Fibroblast of skin of left quadriceps (primary cell): ENCODE measurements at regions not wholly inside any gene's neighbourhood (a gene's known extent, or its start where the extent isn't known, plus 50 kb on each side); places are given as distances from the start of the nearest gene placed in this dataset.
"Not testable (repeated sequence)": the region's sequence is repeated elsewhere in the genome, so short reads cannot be mapped to it uniquely, and the experiment has no call there.

Experiments used
- DNase-seq, 2 experiments: peaks; one replicate each; pipeline ENCODE4 v3.0.0-alpha.2; 2013; ENCODE audit warnings: low read depth in 2 of 2

DNA sequence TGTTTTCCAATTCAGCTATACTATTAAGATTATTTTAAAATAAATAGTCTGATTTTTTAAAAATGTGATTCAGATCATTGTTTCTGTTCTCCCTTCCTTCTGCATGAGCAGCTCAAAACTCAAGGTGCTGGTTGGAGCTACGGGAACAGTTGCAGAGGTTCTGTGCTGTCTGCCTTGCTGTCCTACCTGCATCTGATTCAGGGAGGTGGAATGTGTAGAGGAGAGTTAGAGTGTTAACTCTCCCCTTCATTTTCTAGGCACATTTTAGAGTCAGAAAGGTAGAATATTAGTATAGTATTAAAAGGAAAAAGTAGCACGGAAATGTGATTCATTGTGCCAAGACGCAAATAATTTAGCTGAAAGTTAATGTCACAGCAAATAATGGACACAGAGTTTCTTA, 188.1 kb upstream of the SLC35B3 start:
- DNase-seq = no peak

DNA sequence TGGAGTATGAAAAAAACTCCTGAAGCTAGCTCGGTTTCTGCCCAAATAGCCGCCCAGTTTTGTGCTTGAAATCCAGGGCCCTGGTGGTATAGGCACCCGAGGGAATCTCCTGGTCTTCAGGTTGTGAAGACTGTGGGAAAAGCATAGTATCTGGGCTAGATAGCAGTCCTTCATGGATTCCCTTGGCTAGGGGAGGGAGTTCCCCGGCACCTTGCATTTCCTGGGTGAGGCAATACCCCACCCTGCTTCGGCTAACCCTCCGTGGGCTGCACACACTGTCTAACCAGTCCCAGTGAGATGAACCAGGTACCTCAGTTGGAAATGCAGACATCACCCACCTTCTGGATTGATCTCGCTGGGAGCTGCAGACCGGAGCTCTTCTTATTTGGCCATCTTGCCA, 184.5 kb upstream of the SLC35B3 start:
- no peak for DNase-seq

DNA sequence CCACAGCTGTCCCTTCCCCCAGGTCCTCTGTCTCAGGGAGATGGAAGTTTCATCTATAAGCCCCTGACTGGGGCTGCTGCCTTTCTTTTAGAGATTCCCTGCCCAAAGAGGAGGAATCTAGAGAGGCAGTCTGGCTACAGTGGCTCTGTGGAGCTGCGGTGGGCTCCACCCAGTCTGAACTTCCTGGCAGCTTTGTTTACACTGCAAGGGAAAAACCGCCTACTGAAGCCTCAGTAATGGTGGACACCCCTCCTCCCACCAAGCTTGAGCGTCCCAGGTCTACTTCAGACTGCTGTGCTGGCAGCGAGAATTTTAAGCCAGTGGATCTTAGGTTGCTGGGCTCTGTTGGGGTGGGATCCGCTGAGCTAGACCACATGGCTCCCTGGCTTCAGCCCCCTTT, 184.1 kb upstream of the SLC35B3 start:
- DNase-seq = not testable (repeated sequence)

DNA sequence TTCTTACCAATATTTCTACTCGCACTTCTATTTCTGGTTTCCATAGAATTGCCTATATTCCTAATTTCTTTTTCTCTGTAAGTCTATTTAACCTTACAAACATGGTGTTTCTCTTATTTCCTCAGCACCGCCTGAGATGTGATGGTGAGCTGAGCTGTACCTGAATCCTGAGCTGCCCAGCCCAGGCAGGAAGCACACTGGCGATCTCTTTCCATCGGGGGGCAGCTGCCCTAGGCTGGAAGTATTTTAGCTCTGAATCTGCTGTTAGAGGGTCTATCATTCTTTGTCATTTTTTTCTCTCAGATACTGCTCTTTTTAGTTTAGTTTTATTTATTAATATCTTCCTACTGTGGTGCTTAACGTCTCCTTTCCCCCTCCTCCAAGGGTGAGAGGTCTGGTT, 173.4 kb upstream of the SLC35B3 start:
- no peak for DNase-seq

DNA sequence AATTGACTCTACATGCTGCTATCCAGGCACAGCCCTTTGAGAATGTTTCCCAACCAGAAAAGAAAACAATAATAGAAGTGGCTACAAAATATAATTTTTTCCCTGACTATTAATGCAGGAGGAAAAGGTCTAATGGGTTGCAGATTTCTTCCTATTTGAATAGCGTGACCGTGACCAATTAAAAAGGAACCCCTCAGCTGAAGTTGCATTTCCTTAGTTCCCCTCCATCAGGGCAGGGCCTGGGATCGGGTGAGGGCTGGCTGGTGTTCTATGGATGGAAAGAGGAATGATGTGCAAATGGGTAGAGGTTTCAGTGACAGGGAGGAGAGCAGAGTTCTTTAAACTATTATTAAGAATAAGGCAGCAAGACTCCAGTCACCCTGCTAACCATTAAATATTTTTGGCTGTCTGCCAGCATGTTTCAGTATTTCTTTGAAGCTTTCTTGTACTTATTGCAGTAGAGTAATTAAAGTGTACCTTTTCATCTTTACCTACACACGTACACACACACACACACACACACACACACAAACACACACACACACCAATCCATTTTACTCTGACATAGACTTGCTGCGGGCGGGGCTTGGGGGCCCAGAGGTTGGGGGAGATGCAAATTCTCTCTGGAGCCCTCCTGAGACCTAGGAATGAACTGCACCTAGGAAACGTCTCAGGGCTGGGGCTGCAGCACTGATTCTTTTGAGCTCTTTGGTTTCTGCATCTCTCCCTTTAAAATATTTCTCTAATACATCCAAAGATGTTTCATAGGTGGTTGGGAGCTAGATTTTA, 154.8 kb upstream of the SLC35B3 start:
- DNase-seq = no peak

DNA sequence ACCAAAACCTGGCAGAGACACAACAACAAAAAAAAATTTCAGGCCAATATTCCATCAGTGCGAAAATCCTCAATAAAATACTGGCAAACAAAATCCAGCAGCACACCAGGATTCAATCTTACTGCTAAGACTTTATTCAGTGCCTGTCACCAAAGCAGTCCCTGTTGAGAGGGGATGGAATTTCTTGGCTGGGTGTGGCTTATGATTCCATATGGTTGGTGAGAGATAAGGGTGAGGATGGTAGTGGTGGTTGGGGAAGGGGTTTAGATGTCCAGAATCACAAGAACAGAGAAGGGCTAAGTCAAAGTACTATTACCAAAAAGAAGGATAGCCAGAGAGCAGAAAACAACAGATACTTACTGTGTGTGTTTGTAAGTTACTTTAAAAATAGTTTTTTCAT, 152.8 kb upstream of the SLC35B3 start:
- no peak for DNase-seq

DNA sequence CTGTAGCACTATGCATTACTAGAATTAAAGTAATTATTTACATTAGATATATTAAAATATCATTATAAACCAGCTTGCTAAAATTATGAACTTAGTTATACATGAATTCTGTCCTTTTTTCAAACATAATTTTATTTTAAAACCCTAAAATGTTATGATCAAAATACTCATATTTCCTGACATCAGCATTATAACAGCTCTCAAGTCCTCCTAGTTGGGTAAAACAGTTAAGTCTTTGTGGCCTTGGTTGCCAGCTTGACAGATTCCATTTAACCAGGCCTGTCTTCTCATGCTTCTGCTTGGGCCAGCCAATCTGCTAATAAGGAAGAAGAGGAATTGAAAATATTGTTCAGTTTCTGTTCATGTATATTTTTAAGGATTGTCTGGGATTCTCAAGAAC, 147.9 kb upstream of the SLC35B3 start:
- DNase-seq = no peak

DNA sequence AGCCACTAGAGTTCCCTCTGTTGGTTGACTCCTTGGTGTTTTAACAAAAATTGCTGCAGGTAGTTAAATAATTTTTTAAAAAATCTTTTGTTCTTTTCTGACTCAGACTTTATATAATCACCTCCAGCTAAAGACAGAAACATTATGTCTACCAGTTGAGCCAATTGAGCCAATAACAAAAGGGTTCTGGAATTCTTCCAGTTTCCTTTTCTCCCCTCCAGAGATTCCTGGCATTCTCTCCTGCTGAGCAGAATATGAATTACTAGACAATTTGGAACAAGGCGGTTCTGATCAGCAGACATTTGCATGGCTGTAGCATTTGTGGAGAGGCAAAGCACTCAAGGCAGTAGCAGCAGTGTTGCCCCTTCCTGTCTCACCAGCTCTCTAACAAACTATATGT, 144.0 kb upstream of the SLC35B3 start:
- DNase-seq = no peak

DNA sequence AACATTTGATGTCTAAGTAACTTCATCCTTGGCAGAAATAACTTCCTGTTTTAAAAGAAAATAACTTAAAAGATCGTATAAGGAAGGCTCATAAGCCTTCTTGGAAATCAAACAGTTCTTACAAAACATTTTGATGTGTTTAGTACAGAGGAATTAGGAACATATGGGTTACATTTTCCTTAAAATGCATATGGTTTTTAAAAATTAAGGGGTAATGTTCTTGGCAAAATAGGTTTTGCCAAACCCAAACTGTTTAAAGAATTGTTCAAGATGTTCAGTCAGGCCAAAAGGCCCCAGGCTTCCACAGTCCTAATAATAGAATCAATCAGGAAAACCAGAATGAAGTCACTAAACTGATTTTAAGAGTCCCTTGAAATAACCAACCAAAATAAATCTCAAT, 142.7 kb upstream of the SLC35B3 start:
- DNase-seq = no peak

DNA sequence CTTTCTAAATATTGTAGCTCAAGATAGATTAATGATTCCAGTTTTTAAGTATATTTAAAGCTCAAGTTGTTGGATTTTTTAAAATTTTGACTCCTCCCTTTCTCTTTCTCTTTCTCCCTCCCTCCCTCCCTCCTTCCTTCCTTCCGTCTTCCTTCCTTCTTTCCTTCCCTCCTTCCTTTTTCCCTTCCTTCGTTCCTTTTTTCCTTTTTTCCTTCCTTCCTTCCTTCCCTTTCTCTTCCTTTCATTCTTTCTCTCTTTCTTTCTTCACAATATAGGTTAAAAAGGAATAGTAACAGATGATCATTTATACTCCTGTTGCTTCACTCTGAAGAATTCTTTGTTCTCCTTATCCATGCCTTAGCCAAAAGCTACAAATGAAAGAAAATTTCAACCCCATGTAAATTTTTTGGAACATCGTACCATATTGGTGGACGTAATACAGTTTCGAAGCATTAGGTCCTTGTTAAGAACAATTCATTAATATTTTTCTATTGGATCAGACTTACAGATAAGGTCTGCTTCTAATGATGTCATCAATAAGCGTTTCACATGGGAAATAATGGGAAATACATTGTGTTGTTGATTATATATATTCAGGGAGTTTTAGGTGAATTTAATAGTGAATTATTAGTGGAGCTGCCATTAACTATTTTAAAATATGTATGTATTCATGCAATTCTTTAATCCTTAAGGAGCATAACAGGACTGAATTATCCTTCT, 139.6 kb upstream of the SLC35B3 start:
- no peak for DNase-seq

DNA sequence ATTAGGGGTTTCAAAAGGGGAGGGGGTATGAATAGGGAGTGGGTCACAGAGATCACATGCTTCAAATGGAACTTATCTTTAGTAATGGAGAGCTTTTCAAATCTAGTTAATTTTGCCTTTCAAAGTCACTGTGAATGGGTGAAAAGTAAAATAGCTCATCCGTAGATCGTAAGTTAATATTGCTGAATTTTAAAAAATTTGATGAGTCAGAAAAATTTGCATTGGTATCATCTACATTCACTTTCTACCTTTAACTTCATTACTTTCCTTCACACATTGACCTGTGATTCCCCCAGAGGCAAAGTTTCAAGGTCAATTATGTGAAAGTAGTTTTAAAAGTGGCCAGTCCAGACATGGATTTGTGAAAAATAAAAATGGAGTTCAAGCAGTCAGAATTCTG, 139.0 kb upstream of the SLC35B3 start:
- DNase-seq = no peak

DNA sequence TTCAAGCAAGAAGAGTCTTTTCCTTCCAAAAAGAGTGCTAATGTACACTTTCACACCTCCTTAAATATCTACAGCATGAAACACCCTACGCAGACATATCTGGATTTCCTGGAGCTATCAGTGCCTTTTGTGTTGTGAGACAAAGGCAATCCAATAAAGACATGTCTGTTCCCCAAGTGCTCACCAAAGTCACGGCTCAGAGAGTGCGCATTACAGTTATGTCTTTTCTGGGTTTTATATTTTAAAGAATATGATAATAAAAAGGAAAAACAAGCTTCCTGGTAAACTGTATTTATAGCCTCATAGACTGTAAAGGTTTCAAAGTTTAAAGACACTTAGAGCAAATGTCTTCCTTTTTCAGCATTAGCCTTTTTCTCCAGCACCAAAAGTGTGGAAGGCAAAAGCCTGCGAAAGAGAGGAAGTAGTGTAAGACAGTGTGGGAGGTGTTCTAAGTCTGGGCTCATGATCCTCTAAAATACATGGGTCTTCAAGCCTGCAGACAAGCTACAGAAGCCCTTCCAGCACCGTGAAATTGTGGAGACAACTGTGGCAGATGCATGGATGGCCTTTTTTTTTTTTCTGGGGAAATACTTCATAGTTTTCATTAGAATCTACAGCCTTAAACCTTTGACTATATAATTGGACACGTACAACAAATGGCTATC, 135.0 kb upstream of the SLC35B3 start:
- DNase-seq = no peak

DNA sequence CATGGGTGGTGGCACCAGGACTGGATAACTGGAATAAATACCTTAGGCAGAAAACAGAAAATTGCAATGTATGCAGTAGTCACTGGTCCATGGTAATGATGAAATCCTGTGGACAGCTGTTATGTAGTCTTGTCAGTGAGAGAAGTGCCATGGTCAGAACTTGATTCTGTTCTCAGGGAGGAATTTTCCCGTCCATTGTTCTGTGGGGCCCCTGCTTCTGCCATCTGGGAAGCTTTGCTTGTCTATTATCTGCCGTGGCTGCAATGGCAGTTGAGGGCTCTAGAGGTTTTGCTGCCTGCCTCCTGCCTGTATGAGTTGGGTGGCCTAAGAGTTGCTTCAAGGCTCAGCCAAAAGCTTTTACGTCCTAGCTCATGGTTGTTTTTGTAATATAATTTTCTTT, 126.8 kb upstream of the SLC35B3 start:
- no peak for DNase-seq

DNA sequence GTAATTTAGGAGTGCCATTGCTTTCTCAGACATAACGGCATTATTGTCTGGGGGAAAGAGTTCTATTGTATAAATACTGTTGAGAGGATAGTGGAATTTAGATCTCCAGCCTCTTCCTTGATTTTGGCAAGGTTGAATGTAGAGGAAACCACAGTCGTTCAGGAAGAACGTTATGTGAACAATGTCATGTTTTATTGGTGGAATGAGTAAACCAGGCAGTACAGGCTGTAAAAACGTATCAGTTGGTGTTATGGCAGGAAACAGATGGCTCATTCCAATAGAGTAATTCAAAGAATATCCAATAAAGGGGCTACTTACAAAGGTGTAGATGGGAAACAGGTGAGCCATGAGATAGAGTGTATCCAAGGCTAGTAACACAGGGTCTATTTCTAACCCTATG, 123.6 kb upstream of the SLC35B3 start:
- DNase-seq = no peak

DNA sequence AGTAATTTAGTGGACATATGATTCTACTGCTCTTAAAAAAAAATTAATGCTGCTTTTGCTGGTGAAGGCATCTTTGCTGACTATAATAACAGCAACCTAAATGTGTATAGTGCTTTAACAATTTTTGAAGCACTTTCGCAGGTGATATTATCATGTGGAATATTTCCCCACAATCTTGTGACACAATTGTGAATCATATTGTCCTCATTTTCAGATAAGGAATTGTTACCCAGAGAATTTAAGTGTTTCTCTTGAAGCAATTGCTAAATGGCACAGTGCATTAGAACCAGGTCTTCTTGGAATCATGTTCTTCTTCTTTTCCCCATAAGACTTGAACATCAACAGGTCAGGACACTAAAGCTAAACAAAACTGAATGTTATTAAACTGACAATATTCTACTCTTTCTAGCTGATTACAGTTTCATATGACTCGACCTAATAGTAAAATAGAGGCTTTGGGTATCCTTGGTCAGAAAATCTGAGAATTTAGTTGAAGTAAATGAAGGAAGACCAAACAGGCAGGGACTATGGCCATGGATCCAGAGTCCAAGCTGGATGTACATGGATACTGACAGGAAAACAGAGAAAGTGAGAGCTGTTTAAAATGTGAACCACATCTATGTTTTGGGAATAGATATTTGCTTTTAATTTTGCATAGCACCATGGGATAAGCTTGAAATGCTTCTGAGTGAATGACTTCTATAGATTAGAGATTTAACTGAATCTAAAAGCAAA, 121.8 kb upstream of the SLC35B3 start:
- DNase-seq = no peak

DNA sequence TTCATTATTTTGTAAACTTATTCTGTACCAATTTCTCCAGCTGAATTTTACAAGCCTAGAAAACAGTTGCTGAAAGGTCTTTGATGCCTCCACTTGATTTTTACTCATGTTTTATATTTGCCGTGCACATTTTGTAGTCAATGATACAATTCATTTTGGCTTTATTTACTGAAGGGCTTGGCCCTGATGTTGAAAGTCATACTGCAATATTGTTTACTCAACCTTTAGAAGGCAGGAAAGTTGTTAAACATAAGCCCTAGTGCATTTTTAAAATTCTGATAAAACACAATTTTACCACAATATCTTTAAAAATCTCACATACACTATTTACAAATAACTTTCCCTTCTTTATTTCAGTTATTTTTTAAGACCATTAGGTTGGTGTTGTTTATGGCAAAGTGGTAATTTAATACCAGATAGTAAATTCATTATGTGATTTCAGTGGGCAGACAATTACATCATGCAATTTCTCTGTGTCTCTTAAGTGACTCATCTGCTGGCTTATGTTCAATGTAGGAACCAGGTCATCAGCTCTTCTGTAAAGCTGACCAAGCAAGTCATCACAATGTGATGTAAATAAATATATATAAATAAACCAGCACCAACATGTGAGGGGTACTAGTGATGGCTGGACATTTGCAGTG, 121.1 kb upstream of the SLC35B3 start:
- DNase-seq = no peak

DNA sequence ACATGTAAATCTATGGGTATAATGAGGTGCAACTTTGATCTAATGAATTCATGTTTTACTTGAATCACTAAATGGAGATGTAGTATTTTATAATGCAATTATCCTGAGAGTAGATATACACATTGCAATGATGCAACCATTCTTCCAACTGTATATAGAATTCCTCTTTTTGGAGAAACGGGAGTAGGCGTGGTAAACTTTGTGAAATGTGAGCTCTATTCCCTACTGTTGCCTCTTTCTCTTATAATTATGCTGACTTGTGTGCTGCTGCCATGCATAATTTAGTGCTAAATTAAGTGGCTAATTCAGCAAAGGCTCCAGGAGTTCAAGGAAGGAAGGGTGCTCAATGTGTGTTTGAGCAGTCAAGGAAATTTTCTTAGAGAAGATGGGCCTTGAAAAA, 116.6 kb upstream of the SLC35B3 start:
- no peak for DNase-seq

DNA sequence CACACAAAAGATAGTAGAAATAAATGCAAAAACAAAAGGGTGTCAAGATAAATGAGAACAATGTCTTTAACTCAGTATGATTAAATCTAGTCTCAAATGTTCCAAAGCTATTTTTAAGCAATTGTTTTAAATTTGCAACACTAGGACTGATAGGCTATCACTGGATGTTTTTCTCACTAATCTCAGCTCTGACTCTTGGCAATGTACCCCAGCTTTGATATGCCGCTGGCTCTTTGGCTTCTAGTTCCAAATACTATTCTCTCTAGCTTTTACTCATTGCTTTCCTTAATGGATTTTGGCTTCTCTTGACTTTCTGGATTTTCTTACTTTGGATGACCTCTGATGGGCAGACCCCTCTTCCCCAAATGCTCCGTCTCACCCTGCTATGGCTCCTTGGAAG, 116.0 kb upstream of the SLC35B3 start:
- no peak for DNase-seq

DNA sequence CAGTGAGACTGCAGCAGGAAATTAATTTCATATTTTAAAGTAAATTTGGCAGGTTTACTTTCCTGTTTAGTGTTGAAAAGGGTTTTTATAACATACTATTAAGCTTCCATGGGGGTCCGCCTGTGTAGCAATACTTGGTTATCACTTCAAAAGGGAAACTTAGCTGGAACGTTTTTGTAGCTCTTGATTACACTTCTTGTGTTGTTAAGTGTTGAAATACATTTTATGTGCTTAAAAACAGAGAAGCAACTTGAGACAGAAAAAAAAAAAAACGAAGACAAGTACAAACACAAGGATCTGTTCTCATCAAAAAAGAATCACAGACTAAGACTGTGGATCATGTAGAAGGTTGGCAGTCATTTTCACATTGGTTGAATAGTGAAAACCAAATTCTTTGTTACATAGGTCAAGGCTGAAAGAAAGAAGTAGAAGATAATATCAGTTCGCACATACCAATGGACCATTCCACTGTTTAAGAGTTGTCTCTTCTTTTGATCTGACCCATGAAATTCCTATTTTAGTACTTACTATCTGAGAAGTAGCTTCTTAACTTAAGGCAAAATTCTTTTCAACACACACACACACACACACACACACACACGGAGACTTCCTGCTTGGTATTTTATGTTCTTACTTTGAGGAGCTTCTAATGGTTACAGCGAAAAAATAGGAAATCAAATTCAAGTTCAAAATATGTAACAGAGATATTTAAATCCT, 113.9 kb upstream of the SLC35B3 start:
- DNase-seq = no peak

DNA sequence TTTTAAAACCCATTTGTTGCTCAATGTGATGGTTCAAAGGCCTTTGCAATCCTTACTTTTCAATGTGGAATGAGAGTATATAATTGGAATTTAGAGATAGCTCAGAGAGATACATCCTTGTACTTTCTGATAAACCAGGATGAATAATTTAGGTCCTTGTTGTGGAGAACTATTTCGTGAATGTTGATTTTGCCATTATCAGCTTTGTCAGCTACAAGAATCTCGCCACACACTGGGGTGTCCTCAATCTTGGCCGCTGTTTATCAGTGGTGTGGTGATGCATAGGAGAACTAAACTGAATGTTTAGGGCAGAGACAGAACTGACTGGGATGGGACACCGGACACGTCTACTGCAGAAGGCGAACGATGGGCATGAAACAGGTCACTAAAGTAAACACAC, 111.2 kb upstream of the SLC35B3 start:
- DNase-seq = no peak

DNA sequence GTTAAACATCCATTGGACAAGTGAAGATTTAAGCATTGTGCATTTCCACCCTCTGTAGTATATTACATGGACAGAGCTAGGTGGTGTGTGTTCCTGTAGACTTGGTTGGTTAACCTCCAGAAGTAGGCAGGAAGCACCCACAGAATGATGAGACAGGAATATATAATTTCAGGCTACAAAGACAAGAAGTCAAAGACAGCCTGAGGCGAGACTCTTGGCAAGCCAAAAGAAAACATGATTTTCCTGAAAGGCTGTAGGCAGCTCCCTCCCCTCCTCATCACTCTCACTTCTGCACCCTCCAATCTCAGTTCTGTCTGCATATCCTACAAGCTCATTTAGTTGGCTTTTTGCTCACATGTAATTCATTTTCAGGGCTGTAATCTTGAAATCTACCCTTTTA, 110.0 kb upstream of the SLC35B3 start:
- DNase-seq = no peak
